ENCODE measurements at regions not wholly inside any gene's neighbourhood (a gene's known extent, or its start where the extent isn't known, plus 50 kb on each side); places are given as distances from the start of the nearest gene placed in this dataset.
A peak's percentile ranks its signal among the peaks of the same experiment; 100 is the strongest.
"Not testable (repeated sequence)": the region's sequence is repeated elsewhere in the genome, so short reads cannot be mapped to it uniquely, and the experiment has no call there.

DNA sequence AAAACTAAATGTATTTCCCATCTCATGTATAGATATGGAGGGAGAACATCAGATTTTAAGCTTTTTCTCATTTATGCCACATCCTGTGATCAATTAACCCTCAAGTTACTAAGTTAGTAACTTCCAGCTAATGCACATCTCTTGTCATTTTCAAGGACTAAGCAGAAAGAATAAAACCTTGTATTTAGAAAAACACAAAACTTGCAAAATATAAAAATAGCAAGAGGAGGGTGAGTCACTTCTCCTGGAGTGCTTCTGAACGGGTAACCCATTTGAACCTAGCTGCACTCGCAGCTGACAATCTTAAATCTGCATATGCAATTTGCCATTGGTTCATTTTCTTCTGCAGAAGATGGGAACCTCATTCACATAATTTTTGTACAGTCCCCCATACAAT, 500.5 kb downstream of the SETD4 start:
- intact Hi-C loops (cut with DNase I): loop anchor here in 1 of 10 donors (10.0 kb wide), 1 partner anchor 55 kb away; no protein-coding TSS in a partner anchor

DNA sequence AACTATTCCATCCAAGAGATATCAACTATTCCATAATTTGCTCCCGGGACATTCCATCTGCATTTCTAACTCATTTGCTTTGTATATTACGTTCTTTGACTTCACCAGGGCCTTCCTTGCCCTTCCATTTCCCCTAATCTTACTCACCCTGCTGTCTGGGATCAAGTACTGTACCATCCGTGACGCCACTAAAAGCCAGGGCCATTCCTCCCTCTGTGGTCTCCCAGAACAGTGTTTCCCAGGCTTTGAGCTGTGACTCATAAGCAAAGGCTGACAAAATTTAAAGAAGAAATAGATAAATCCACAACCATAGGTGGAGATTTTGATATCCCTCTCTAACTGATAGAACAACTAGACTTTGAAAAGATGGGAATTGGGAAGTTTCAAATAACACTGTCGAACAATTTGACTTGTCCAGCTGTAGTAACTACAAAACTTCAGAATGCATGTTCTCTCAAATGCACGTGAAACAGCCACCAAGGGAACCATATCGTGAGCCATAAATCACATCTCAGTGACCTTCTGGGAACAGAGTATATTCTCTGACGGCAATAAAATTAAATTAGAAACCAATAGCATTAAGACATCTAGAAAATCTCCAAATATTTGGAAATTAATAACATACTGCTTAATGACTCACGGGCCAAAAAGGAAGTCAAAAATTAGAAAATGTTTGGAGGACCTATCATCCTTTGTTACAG, 501.0 kb downstream of the SETD4 start:
- whole genome bisulfite sequencing, 2 donors: 80% methylated on average over 9 of the region's 9 CpGs
- H3K4me1 ChIP-seq: peaks cover 0 to 38% (median 0%) of the 10 kb centered on the region in 9 donors
- peaks cover 0 to 19% (median 0%) of the 10 kb centered on the region in 7 donors for H3K27me3 ChIP-seq
- ATAC-seq (no peak), DNase-seq (no peak)
- H3K9me3 ChIP-seq: no peaks in the 10 kb centered on the region
- intact Hi-C loops (cut with DNase I): loop anchor here in 1 of 10 donors (10.0 kb wide), 1 partner anchor 56 kb away; no protein-coding TSS in a partner anchor
- TF ChIP-seq, protein P1, sequence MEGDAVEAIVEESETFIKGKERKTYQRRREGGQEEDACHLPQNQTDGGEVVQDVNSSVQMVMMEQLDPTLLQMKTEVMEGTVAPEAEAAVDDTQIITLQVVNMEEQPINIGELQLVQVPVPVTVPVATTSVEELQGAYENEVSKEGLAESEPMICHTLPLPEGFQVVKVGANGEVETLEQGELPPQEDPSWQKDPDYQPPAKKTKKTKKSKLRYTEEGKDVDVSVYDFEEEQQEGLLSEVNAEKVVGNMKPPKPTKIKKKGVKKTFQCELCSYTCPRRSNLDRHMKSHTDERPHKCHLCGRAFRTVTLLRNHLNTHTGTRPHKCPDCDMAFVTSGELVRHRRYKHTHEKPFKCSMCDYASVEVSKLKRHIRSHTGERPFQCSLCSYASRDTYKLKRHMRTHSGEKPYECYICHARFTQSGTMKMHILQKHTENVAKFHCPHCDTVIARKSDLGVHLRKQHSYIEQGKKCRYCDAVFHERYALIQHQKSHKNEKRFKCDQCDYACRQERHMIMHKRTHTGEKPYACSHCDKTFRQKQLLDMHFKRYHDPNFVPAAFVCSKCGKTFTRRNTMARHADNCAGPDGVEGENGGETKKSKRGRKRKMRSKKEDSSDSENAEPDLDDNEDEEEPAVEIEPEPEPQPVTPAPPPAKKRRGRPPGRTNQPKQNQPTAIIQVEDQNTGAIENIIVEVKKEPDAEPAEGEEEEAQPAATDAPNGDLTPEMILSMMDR (IDR thresholded peaks at IDR 0.05): no peak
- no peak overlapping the region for H3K4me3 ChIP-seq
- H3K27ac ChIP-seq: peak overlapping the region in 1 of 10 donors; percentile 72
- H3K36me3 ChIP-seq: no peaks in the 10 kb centered on the region

More for the DNA sequence above, 500.5 kb downstream of the SETD4 start:
- Histone ChIP-seq H3K36me3 (no peaks in the 10 kb centered on the region), H3K4me3 (no peak overlapping the region), H3K27ac (peak overlapping the region in 1 of 10 donors; percentile 72), H3K9me3 (no peaks in the 10 kb centered on the region), H3K4me1 (peaks cover 0 to 44% (median 0%) of the 10 kb centered on the region in 9 donors), H3K27me3 (peaks cover 0 to 19% (median 0%) of the 10 kb centered on the region in 7 donors)
- 56 to 57% methylated on average over 2 of the region's 2 CpGs for WGBS, 2 donors
- DNase-seq (no peak), ATAC-seq (no peak)
- TF ChIP-seq, protein P1 (IDR thresholded peaks at IDR 0.05): no peak

DNA sequence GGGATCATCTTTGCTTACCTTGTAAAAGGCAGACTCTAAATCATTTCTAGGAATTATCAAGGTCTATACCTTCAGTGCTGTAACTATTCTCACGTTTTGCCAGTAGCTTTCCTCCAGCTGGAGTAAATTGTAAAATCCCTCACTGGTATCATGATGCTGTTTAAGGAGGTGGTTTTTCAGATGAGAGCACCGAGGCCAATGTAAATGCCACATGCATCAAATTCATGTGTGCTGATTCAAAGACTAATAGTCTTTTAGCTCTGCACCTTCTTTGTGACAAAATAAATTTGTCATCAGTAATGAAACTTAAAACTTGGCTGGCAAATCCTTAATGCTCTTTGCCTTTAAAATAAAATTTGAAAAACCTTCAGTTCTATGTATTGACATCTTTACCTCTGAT, 503.8 kb downstream of the SETD4 start:
- Histone ChIP-seq H3K27ac (no peak overlapping the region), H3K27me3 (peaks cover 0 to 19% (median 9%) of the 10 kb centered on the region in 7 donors), H3K36me3 (no peaks in the 10 kb centered on the region), H3K9me3 (no peaks in the 10 kb centered on the region), H3K4me1 (peaks cover 0 to 18% (median 0%) of the 10 kb centered on the region in 9 donors), H3K4me3 (no peak overlapping the region)
- ATAC-seq (no peak), DNase-seq (no peak)
- 34 to 70% methylated on average over 2 of the region's 2 CpGs for WGBS, 2 donors
- TF ChIP-seq, protein P1 (IDR thresholded peaks at IDR 0.05): no peak
- intact Hi-C loops (cut with DNase I): loop anchor here in 1 of 10 donors (10.0 kb wide), 1 partner anchor 58 kb away; no protein-coding TSS in a partner anchor

DNA sequence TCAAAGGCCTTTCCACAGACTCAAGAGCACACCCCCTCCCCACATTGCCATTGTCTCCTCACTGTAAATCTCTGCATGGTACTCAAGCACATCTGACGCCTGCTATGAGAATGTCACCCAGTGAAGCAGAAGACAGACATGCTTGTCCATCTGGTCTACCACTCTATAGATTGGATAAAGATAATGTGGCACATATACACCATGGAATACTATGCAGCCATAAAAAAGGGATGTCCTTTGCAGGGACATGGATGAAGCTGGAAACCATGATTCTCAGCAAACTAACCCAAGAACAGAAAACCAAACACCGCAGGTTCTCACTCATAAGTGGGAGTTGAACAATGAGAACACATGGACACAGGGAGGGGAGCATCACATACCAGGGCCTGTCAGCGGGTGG, 503.4 kb upstream of the RUNX1 start:
- H3K36me3 ChIP-seq, H3K9me3 ChIP-seq, DNase-seq, H3K4me3 ChIP-seq, H3K27ac ChIP-seq, H3K4me1 ChIP-seq, ATAC-seq: not testable (repeated sequence)
- intact Hi-C loops (cut with DNase I): loop anchor here in 1 of 10 donors (10.0 kb wide), 1 partner anchor 62 kb away; no protein-coding TSS in a partner anchor
- 88 to 94% methylated on average over 3 of the region's 3 CpGs for WGBS, 2 donors
- H3K27me3 ChIP-seq: peaks cover 0 to 11% (median 9%) of the 10 kb centered on the region in 7 donors

All from heart right ventricle (tissue), 16 donors.